ENCODE measurements at regions not wholly inside any gene's neighbourhood (a gene's known extent, or its start where the extent isn't known, plus 50 kb on each side); places are given as distances from the start of the nearest gene placed in this dataset.
"Not testable (repeated sequence)": the region's sequence is repeated elsewhere in the genome, so short reads cannot be mapped to it uniquely, and the experiment has no call there.

- no peak for DNase-seq (ENCODE audit: low read depth)
Observed at GRCh38 chr10:9910446-9910845, 1107.2 kb upstream of the CELF2 start.

- no peak for DNase-seq (ENCODE audit: low read depth)
Observed at GRCh38 chr10:9911488-9911887, 1106.2 kb upstream of the CELF2 start.

- DNase-seq (ENCODE audit: low read depth): no peak
Observed at GRCh38 chr10:9913876-9914514, 1103.7 kb upstream of the CELF2 start.

- peak; percentile 2 for DNase-seq (ENCODE audit: low read depth)
Observed at GRCh38 chr10:9921544-9921943, 1096.1 kb upstream of the CELF2 start.

GRCh38 chr10:9922126-9922870 is 1095.4 kb upstream of the CELF2 start:
- no peak for DNase-seq (ENCODE audit: low read depth)

GRCh38 chr10:9926003-9926402 is 1091.7 kb upstream of the CELF2 start:
- DNase-seq (ENCODE audit: low read depth): no peak

GRCh38 chr10:9926881-9927280 is 1090.8 kb upstream of the CELF2 start:
- DNase-seq (ENCODE audit: low read depth): no peak

- DNase-seq (ENCODE audit: low read depth): no peak
Observed at GRCh38 chr10:9939716-9940115, 1078.0 kb upstream of the CELF2 start.

- DNase-seq (ENCODE audit: low read depth): no peak
Observed at GRCh38 chr10:9944690-9945089, 1073.0 kb upstream of the CELF2 start.

- DNase-seq (ENCODE audit: low read depth): no peak
Observed at GRCh38 chr10:9950070-9950469, 1067.6 kb upstream of the CELF2 start.

- peak; percentile 18 for DNase-seq (ENCODE audit: low read depth)
Observed at GRCh38 chr10:9951481-9952257, 1066.0 kb upstream of the CELF2 start.

- DNase-seq (ENCODE audit: low read depth): peak; percentile 29
Observed at GRCh38 chr10:9957351-9957750, 1060.3 kb upstream of the CELF2 start.

- DNase-seq (ENCODE audit: low read depth): not testable (repeated sequence)
Observed at GRCh38 chr10:9957876-9958275, 1059.8 kb upstream of the CELF2 start.

GRCh38 chr10:9965341-9965740 is 1052.3 kb upstream of the CELF2 start:
- no peak for DNase-seq (ENCODE audit: low read depth)

- no peak for DNase-seq (ENCODE audit: low read depth)
Observed at GRCh38 chr10:9986786-9987185, 1030.9 kb upstream of the CELF2 start.

GRCh38 chr10:9987197-9987596 is 1030.5 kb upstream of the CELF2 start:
- DNase-seq (ENCODE audit: low read depth): no peak

- no peak for DNase-seq (ENCODE audit: low read depth)
Observed at GRCh38 chr10:9992661-9993060, 1025.0 kb upstream of the CELF2 start.

- no peak for DNase-seq (ENCODE audit: low read depth)
Observed at GRCh38 chr10:9994131-9994530, 1023.5 kb upstream of the CELF2 start.

GRCh38 chr10:9999627-10000026 is 1018.0 kb upstream of the CELF2 start:
- DNase-seq (ENCODE audit: low read depth): no peak

- DNase-seq (ENCODE audit: low read depth): no peak
Observed at GRCh38 chr10:10007957-10008356, 1009.7 kb upstream of the CELF2 start.

- DNase-seq (ENCODE audit: low read depth): no peak
Observed at GRCh38 chr10:10010397-10010796, 1007.3 kb upstream of the CELF2 start.

GRCh38 chr10:10014846-10015245 is 1002.8 kb upstream of the CELF2 start:
- DNase-seq (ENCODE audit: low read depth): no peak

GRCh38 chr10:10017716-10018115 is 1000.0 kb upstream of the CELF2 start:
- DNase-seq (ENCODE audit: low read depth): no peak
